Thyroid gland (tissue), 4 donors: ENCODE measurements at regions not wholly inside any gene's neighbourhood (a gene's known extent, or its start where the extent isn't known, plus 50 kb on each side); places are given as distances from the start of the nearest gene placed in this dataset.

ENCODE experiments used
- POLR2A ChIP-seq, 2 donors: fragments of 450-650 bp; IDR thresholded peaks; one replicate each; pipeline ENCODE4 v1.6.1; 2017; ENCODE audit warnings: antibody characterized with exemption in 2 of 2, mild to moderate bottlenecking in 2 of 2, moderate library complexity in 1 of 2
- TF ChIP-seq, protein P1 (sequence below), 6 experiments: fragments of 200-600 bp in 3 of 6; fragments of 450-650 bp in 3 of 6; sonication (generic) in 3 of 6; IDR thresholded peaks; one replicate each; pipeline ENCODE4 v1.5.1; 2016 to 2019; ENCODE audit warnings: antibody characterized with exemption in 6 of 6, mild to moderate bottlenecking in 2 of 6, inconsistent platforms in 1 of 6, moderate library complexity in 1 of 6

DNA sequence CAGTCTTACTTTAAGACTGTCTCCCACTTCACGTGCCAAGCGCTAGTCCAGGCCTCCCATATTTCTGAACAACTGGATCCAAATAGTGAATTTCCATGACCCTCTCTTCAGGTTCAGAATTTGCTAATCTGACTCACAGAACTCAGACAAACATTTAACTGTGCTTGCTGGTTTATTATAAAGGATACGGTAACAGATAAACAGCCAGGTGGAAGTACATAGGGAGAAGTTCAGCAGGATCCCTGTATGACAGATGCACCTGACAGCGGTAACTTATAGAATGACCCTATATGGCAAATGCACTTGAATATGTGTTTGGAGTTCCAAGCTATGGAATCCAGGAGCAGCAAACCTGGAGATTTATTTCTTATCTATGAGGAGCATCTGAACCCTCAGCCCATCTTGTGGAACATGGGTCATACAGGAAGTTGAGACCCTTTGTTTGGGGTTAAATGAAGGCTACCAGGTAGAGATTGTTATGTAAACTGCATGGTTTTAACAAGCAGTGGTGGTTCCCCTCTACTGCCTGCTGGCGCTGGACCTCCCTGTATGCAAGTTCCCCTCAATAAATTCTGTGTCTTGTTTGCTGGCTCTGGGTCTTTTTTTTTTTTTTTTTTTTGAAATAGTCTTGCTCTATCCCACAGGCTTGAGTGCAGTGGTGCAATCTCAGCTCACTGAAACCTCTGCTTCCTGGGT, 622.6 kb downstream of the KCNJ2 start:
- no peak for TF ChIP-seq POLR2A (IDR thresholded peaks at IDR 0.05)
- TF ChIP-seq, protein P1, sequence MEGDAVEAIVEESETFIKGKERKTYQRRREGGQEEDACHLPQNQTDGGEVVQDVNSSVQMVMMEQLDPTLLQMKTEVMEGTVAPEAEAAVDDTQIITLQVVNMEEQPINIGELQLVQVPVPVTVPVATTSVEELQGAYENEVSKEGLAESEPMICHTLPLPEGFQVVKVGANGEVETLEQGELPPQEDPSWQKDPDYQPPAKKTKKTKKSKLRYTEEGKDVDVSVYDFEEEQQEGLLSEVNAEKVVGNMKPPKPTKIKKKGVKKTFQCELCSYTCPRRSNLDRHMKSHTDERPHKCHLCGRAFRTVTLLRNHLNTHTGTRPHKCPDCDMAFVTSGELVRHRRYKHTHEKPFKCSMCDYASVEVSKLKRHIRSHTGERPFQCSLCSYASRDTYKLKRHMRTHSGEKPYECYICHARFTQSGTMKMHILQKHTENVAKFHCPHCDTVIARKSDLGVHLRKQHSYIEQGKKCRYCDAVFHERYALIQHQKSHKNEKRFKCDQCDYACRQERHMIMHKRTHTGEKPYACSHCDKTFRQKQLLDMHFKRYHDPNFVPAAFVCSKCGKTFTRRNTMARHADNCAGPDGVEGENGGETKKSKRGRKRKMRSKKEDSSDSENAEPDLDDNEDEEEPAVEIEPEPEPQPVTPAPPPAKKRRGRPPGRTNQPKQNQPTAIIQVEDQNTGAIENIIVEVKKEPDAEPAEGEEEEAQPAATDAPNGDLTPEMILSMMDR (IDR thresholded peaks at IDR 0.05) = no peak
